Duodenal mucosa (tissue), 2 donors: ENCODE measurements at regions not wholly inside any gene's neighbourhood (a gene's known extent, or its start where the extent isn't known, plus 50 kb on each side); places are given as distances from the start of the nearest gene placed in this dataset.
"Not testable (repeated sequence)": the region's sequence is repeated elsewhere in the genome, so short reads cannot be mapped to it uniquely, and the experiment has no call there.

Experiments used
- H3K27ac ChIP-seq: one replicate; pipeline ENCODE4 v1.7.0; 2013; ENCODE audit warnings: low read depth, low read length
- H3K27me3 ChIP-seq, 2 donors: one replicate each; pipeline ENCODE4 v1.7.0; 2013; ENCODE audit warnings: low read length in 2 of 2, control low read depth in 1 of 2; ENCODE audit not compliant: insufficient read depth in 2 of 2, control insufficient read depth in 1 of 2
- H3K36me3 ChIP-seq, 2 donors: one replicate each; pipeline ENCODE4 v1.7.0; 2013; ENCODE audit warnings: low read length in 2 of 2, control low read depth in 1 of 2; ENCODE audit not compliant: insufficient read depth in 2 of 2, control insufficient read depth in 1 of 2
- H3K4me1 ChIP-seq, 2 donors: one replicate each; pipeline ENCODE4 v1.7.0; 2013; ENCODE audit warnings: low read length in 2 of 2, control low read depth in 1 of 2; ENCODE audit not compliant: insufficient read depth in 2 of 2, control insufficient read depth in 1 of 2
- H3K4me3 ChIP-seq, 2 donors: one replicate each; pipeline ENCODE4 v1.7.0; 2013; ENCODE audit warnings: low read length in 2 of 2, low read depth in 1 of 2
- H3K9ac ChIP-seq, 2 donors: one replicate each; pipeline ENCODE4 v1.7.0; 2013; ENCODE audit warnings: low read length in 2 of 2, low read depth in 1 of 2
- H3K9me3 ChIP-seq, 2 donors: one replicate each; pipeline ENCODE4 v1.7.0; 2013; ENCODE audit warnings: low read length in 2 of 2, control low read depth in 1 of 2; ENCODE audit not compliant: control insufficient read depth in 1 of 2

- not testable (repeated sequence) for H3K36me3 ChIP-seq, H3K4me1 ChIP-seq, H3K27ac ChIP-seq, H3K9ac ChIP-seq, H3K27me3 ChIP-seq, H3K9me3 ChIP-seq, H3K4me3 ChIP-seq
These were observed 315.0 kb downstream of the BCL2L11 start for GRCh38 chr2:111435553-111436310.

GRCh38 chr2:111436411-111436810 is 315.7 kb downstream of the BCL2L11 start:
- H3K27me3 ChIP-seq: not testable (repeated sequence)

GRCh38 chr2:111437288-111437990 is 316.7 kb downstream of the BCL2L11 start:
- not testable (repeated sequence) for H3K27ac ChIP-seq, H3K9ac ChIP-seq, H3K4me1 ChIP-seq, H3K36me3 ChIP-seq, H3K4me3 ChIP-seq, H3K27me3 ChIP-seq, H3K9me3 ChIP-seq

More at GRCh38 chr2:111436411-111436810, 315.7 kb downstream of the BCL2L11 start:
- H3K27ac ChIP-seq, H3K4me1 ChIP-seq, H3K36me3 ChIP-seq, H3K9me3 ChIP-seq, H3K9ac ChIP-seq, H3K4me3 ChIP-seq: not testable (repeated sequence)

GRCh38 chr2:111438161-111438560 is 317.4 kb downstream of the BCL2L11 start:
- H3K9ac ChIP-seq, H3K27me3 ChIP-seq, H3K9me3 ChIP-seq, H3K4me1 ChIP-seq, H3K27ac ChIP-seq, H3K36me3 ChIP-seq, H3K4me3 ChIP-seq: not testable (repeated sequence)

- H3K4me3 ChIP-seq, H3K27ac ChIP-seq, H3K9ac ChIP-seq, H3K4me1 ChIP-seq, H3K36me3 ChIP-seq, H3K9me3 ChIP-seq, H3K27me3 ChIP-seq: not testable (repeated sequence)
These were observed 318.5 kb downstream of the BCL2L11 start for GRCh38 chr2:111439237-111439636.

GRCh38 chr2:111441614-111442013 is 320.9 kb downstream of the BCL2L11 start:
- not testable (repeated sequence) for H3K27me3 ChIP-seq, H3K4me3 ChIP-seq, H3K9ac ChIP-seq, H3K27ac ChIP-seq, H3K4me1 ChIP-seq, H3K9me3 ChIP-seq, H3K36me3 ChIP-seq

- H3K9ac ChIP-seq, H3K4me1 ChIP-seq, H3K36me3 ChIP-seq, H3K4me3 ChIP-seq, H3K9me3 ChIP-seq, H3K27me3 ChIP-seq, H3K27ac ChIP-seq: not testable (repeated sequence)
These were observed 322.2 kb downstream of the BCL2L11 start for GRCh38 chr2:111442767-111443454.

- not testable (repeated sequence) for H3K27me3 ChIP-seq, H3K36me3 ChIP-seq, H3K4me1 ChIP-seq, H3K9me3 ChIP-seq, H3K27ac ChIP-seq, H3K4me3 ChIP-seq, H3K9ac ChIP-seq
These were observed 323.8 kb downstream of the BCL2L11 start for GRCh38 chr2:111444516-111444915.

- H3K9me3 ChIP-seq, H3K27me3 ChIP-seq, H3K4me3 ChIP-seq, H3K9ac ChIP-seq, H3K4me1 ChIP-seq, H3K27ac ChIP-seq, H3K36me3 ChIP-seq: not testable (repeated sequence)
These were observed 324.6 kb downstream of the BCL2L11 start for GRCh38 chr2:111445191-111445929.

GRCh38 chr2:111445941-111446340 is 325.2 kb downstream of the BCL2L11 start:
- H3K9ac ChIP-seq, H3K27me3 ChIP-seq, H3K27ac ChIP-seq, H3K9me3 ChIP-seq, H3K4me1 ChIP-seq, H3K36me3 ChIP-seq, H3K4me3 ChIP-seq: not testable (repeated sequence)
